Endodermal cell (in vitro differentiated cells): ENCODE measurements at regions not wholly inside any gene's neighbourhood (a gene's known extent, or its start where the extent isn't known, plus 50 kb on each side); places are given as distances from the start of the nearest gene placed in this dataset.

ENCODE experiments used
- DNase-seq: peaks from one replicate; pipeline ENCODE4 v3.0.0-alpha.2; 2017
- H3K27ac ChIP-seq: 2 replicates; pipeline ENCODE4 v1.5.1; 2013; ENCODE audit warnings: mild to moderate bottlenecking, low read depth, low read length, moderate library complexity
- H3K27me3 ChIP-seq: 2 replicates; pipeline ENCODE4 v1.6.1; 2013; ENCODE audit warnings: mild to moderate bottlenecking, low read length, moderate library complexity; ENCODE audit not compliant: insufficient read depth, control insufficient read depth, poor library complexity, severe bottlenecking
- H3K36me3 ChIP-seq: 2 replicates; pipeline ENCODE4 v1.7.0; 2013; ENCODE audit warnings: mild to moderate bottlenecking, low read length, moderate library complexity; ENCODE audit not compliant: control insufficient read depth, insufficient read depth
- H3K4me1 ChIP-seq: one replicate; pipeline ENCODE4 v1.7.0; 2013; ENCODE audit warnings: low read length; ENCODE audit not compliant: control insufficient read depth, insufficient read depth
- H3K4me3 ChIP-seq: 2 replicates; pipeline ENCODE4 v1.5.1; 2013; ENCODE audit warnings: mild to moderate bottlenecking, low read length, moderate library complexity
- H3K9ac ChIP-seq: 2 replicates; pipeline ENCODE4 v1.6.1; 2013; ENCODE audit warnings: mild to moderate bottlenecking, low read length, moderate library complexity; ENCODE audit not compliant: poor library complexity, severe bottlenecking; ENCODE audit errors: extremely low read depth
- H3K9me3 ChIP-seq: 2 replicates; pipeline ENCODE4 v1.6.1; 2013; ENCODE audit warnings: mild to moderate bottlenecking, low read length, moderate library complexity; ENCODE audit not compliant: control insufficient read depth
- H3K27ac Mint-ChIP-seq: 2 replicates; pipeline ENCODE4 v1.8.0; 2020; ENCODE audit warnings: mixed read lengths
- H3K27me3 Mint-ChIP-seq: 2 replicates; pipeline ENCODE4 v1.8.0; 2021; ENCODE audit warnings: mild to moderate bottlenecking, mixed read lengths; ENCODE audit not compliant: insufficient read depth
- H3K36me3 Mint-ChIP-seq: 2 replicates; pipeline ENCODE4 v1.8.0; 2020; ENCODE audit warnings: low read depth, mixed read lengths
- H3K4me1 Mint-ChIP-seq: 2 replicates; pipeline ENCODE4 v1.8.0; 2020; ENCODE audit warnings: mixed read lengths
- H3K4me3 Mint-ChIP-seq: 2 replicates; pipeline ENCODE4 v1.8.0; 2020; ENCODE audit warnings: mild to moderate bottlenecking, moderate library complexity, mixed read lengths
- H3K9me3 Mint-ChIP-seq: 2 replicates; pipeline ENCODE4 v1.8.0; 2020; ENCODE audit warnings: mild to moderate bottlenecking, mixed read lengths
- CTCF ChIP-seq: fragments of 200-600 bp; sonication (generic); conservative IDR thresholded peaks from 2 replicates; pipeline ENCODE4 v1.5.0; 2021; ENCODE audit warnings: antibody characterized with exemption, mild to moderate bottlenecking
- WGBS, 2 experiments: methylation state at CpG; one replicate each; pipeline versions ENCODE4 v1.1.5 to v1.1.7; 2013; ENCODE audit warnings: missing lambda C conversion rate in 2 of 2, mixed read lengths in 1 of 2; ENCODE audit not compliant: insufficient coverage in 1 of 2, insufficient read length in 1 of 2; 5-methylcytosine and 5-hydroxymethylcytosine counted together

GRCh38 chr5:143554918-143555477, 151.5 kb upstream of the NR3C1 start:
- DNase-seq, result no peak
- H3K4me3 Mint-ChIP-seq, result no peak overlapping the region
- no peaks in the 10 kb centered on the region for H3K27me3 ChIP-seq
- H3K36me3 ChIP-seq, result no peaks in the 10 kb centered on the region
- no peaks in the 10 kb centered on the region for H3K9me3 ChIP-seq
- WGBS, 2 experiments, result 69 to 71% methylated on average over 4 of the region's 4 CpGs
- H3K9me3 Mint-ChIP-seq, result no peaks in the 10 kb centered on the region
- TF ChIP-seq CTCF, result no peak
- H3K27ac ChIP-seq, result no peak overlapping the region
- H3K36me3 Mint-ChIP-seq, result no peaks in the 10 kb centered on the region
- no peak overlapping the region for H3K9ac ChIP-seq
- H3K27me3 Mint-ChIP-seq, result no peaks in the 10 kb centered on the region
- H3K27ac Mint-ChIP-seq, result no peak overlapping the region
- peaks cover 5% of the 10 kb centered on the region for H3K4me1 Mint-ChIP-seq
- no peak overlapping the region for H3K4me3 ChIP-seq
- H3K4me1 ChIP-seq, result no peaks in the 10 kb centered on the region

GRCh38 chr5:143554187-143554717, 150.8 kb upstream of the NR3C1 start:
- Histone ChIP-seq H3K9ac (no peak overlapping the region), H3K36me3 (no peaks in the 10 kb centered on the region), H3K27ac (no peak overlapping the region), H3K4me1 (no peaks in the 10 kb centered on the region), H3K27me3 (no peaks in the 10 kb centered on the region), H3K4me3 (no peak overlapping the region), H3K9me3 (no peaks in the 10 kb centered on the region)
- 83 to 100% methylated on average over 1 to 2 of the region's 2 CpGs for WGBS, 2 experiments
- DNase-seq, result no peak
- H3K4me1 Mint-ChIP-seq, result peaks cover 5% of the 10 kb centered on the region
- H3K9me3 Mint-ChIP-seq, result no peaks in the 10 kb centered on the region
- no peak overlapping the region for H3K4me3 Mint-ChIP-seq
- H3K27ac Mint-ChIP-seq, result no peak overlapping the region
- TF ChIP-seq CTCF, result no peak
- H3K27me3 Mint-ChIP-seq, result no peaks in the 10 kb centered on the region
- no peaks in the 10 kb centered on the region for H3K36me3 Mint-ChIP-seq

- Histone ChIP-seq H3K27me3 (no peaks in the 10 kb centered on the region), H3K9me3 (no peaks in the 10 kb centered on the region), H3K4me3 (no peak overlapping the region), H3K27ac (no peak overlapping the region), H3K4me1 (no peaks in the 10 kb centered on the region), H3K36me3 (no peaks in the 10 kb centered on the region), H3K9ac (no peak overlapping the region)
- H3K27ac Mint-ChIP-seq, result no peak overlapping the region
- H3K36me3 Mint-ChIP-seq, result no peaks in the 10 kb centered on the region
- 80 to 100% methylated on average over 1 of the region's 1 CpG for WGBS, 2 experiments
- DNase-seq, result no peak
- TF ChIP-seq CTCF, result no peak
- peaks cover under 1% of the 10 kb centered on the region for H3K9me3 Mint-ChIP-seq
- H3K27me3 Mint-ChIP-seq, result no peaks in the 10 kb centered on the region
- H3K4me1 Mint-ChIP-seq, result peaks cover 5% of the 10 kb centered on the region
- no peak overlapping the region for H3K4me3 Mint-ChIP-seq
These were observed 149.2 kb upstream of the NR3C1 start for GRCh38 chr5:143552680-143553079.
